Nephron (organoid): ENCODE measurements at regions not wholly inside any gene's neighbourhood (a gene's known extent, or its start where the extent isn't known, plus 50 kb on each side); places are given as distances from the start of the nearest gene placed in this dataset.

ENCODE experiments used
- H3K27ac Mint-ChIP-seq, 3 experiments: 2 replicates each; pipeline ENCODE4 v1.8.0; 2020; ENCODE audit warnings: mixed read lengths in 3 of 3, mild to moderate bottlenecking in 2 of 3, moderate library complexity in 1 of 3
- H3K27me3 Mint-ChIP-seq: 2 replicates; pipeline ENCODE4 v1.8.0; 2021; ENCODE audit warnings: low read depth, mild to moderate bottlenecking, moderate library complexity, mixed read lengths
- H3K36me3 Mint-ChIP-seq: 2 replicates; pipeline ENCODE4 v1.8.0; 2020; ENCODE audit warnings: low read depth, mixed read lengths
- H3K4me1 Mint-ChIP-seq: 2 replicates; pipeline ENCODE4 v1.8.0; 2020; ENCODE audit warnings: mixed read lengths
- H3K4me3 Mint-ChIP-seq, 3 experiments: 2 replicates each; pipeline ENCODE4 v1.8.0; 2020; ENCODE audit warnings: mild to moderate bottlenecking in 3 of 3, mixed read lengths in 3 of 3, moderate library complexity in 2 of 3
- H3K9me3 Mint-ChIP-seq: 2 replicates; pipeline ENCODE4 v1.8.0; 2020; ENCODE audit warnings: mixed read lengths
- CTCF ChIP-seq, 3 experiments: fragments of 200-600 bp; sonication (generic); IDR thresholded peaks; one replicate each; pipeline ENCODE4 v1.5.0; 2021; ENCODE audit warnings: antibody characterized with exemption in 3 of 3; ENCODE audit not compliant: unreplicated experiment in 3 of 3

GRCh38 chr6:170183521-170183920, 107.4 kb downstream of the DLL1 start:
- Mint-ChIP-seq H3K36me3 (peaks cover 5% of the 10 kb centered on the region), H3K9me3 (peaks cover 4% of the 10 kb centered on the region), H3K27me3 (peaks cover 33% of the 10 kb centered on the region), H3K27ac (no peak overlapping the region), H3K4me1 (peaks cover 10% of the 10 kb centered on the region), H3K4me3 (peak overlapping the region in 1 of 3 experiments; percentile 15)
- no peak for TF ChIP-seq CTCF (IDR thresholded peaks at IDR 0.05; ENCODE audit: unreplicated experiment in 3 of 3)

- H3K27me3 Mint-ChIP-seq, result peaks cover 37% of the 10 kb centered on the region
- peaks cover 15% of the 10 kb centered on the region for H3K4me1 Mint-ChIP-seq
- peaks cover 5% of the 10 kb centered on the region for H3K36me3 Mint-ChIP-seq
- peaks cover 4% of the 10 kb centered on the region for H3K9me3 Mint-ChIP-seq
- no peak for TF ChIP-seq CTCF (IDR thresholded peaks at IDR 0.05; ENCODE audit: unreplicated experiment in 3 of 3)
- H3K27ac Mint-ChIP-seq, result no peak overlapping the region
- no peak overlapping the region for H3K4me3 Mint-ChIP-seq
Observed at GRCh38 chr6:170182781-170183120, 108.1 kb downstream of the DLL1 start.

- no peak overlapping the region for H3K27ac Mint-ChIP-seq
- H3K4me1 Mint-ChIP-seq, result peaks cover 15% of the 10 kb centered on the region
- peaks cover 5% of the 10 kb centered on the region for H3K36me3 Mint-ChIP-seq
- peaks cover 38% of the 10 kb centered on the region for H3K27me3 Mint-ChIP-seq
- TF ChIP-seq CTCF (IDR thresholded peaks at IDR 0.05; ENCODE audit: unreplicated experiment in 3 of 3), result no peak
- H3K4me3 Mint-ChIP-seq, result no peak overlapping the region
- H3K9me3 Mint-ChIP-seq, result peaks cover 4% of the 10 kb centered on the region
Observed at GRCh38 chr6:170182093-170182780, 108.6 kb downstream of the DLL1 start.

GRCh38 chr6:170181338-170181690, 109.6 kb downstream of the DLL1 start:
- H3K9me3 Mint-ChIP-seq, result peaks cover 4% of the 10 kb centered on the region
- peaks cover 5% of the 10 kb centered on the region for H3K36me3 Mint-ChIP-seq
- H3K27ac Mint-ChIP-seq, result no peak overlapping the region
- H3K4me1 Mint-ChIP-seq, result peaks cover 15% of the 10 kb centered on the region
- TF ChIP-seq CTCF (IDR thresholded peaks at IDR 0.05; ENCODE audit: unreplicated experiment in 3 of 3), result no peak
- H3K27me3 Mint-ChIP-seq, result peaks cover 38% of the 10 kb centered on the region
- no peak overlapping the region for H3K4me3 Mint-ChIP-seq

GRCh38 chr6:170180671-170181337, 110.1 kb downstream of the DLL1 start:
- no peak for TF ChIP-seq CTCF (IDR thresholded peaks at IDR 0.05; ENCODE audit: unreplicated experiment in 3 of 3)
- Mint-ChIP-seq H3K4me1 (peaks cover 18% of the 10 kb centered on the region), H3K27ac (no peak overlapping the region), H3K4me3 (no peak overlapping the region), H3K36me3 (peaks cover 5% of the 10 kb centered on the region), H3K27me3 (peaks cover 38% of the 10 kb centered on the region), H3K9me3 (peaks cover 4% of the 10 kb centered on the region)
